ENCODE measurements at regions not wholly inside any gene's neighbourhood (a gene's known extent, or its start where the extent isn't known, plus 50 kb on each side); places are given as distances from the start of the nearest gene placed in this dataset.
A peak's percentile ranks its signal among the peaks of the same experiment; 100 is the strongest.

GRCh38 chr3:18681818-18682345 is 256.7 kb upstream of the SATB1 start:
- ChIA-PET CTCF (no interaction called here), POLR2A (interaction anchor here (1.2 to 1.5 kb wide), 2 partner anchors 31 to 34 kb away, joined by 3 read pairs; no protein-coding TSS in a partner anchor)
- H3K27ac ChIP-seq (ENCODE audit: low read depth, low read length), result no peak overlapping the region
- H3K9me3 ChIP-seq (ENCODE audit: control insufficient read depth in 2 of 3, low read length in 3 of 3), result no peaks in the 10 kb centered on the region
- no peaks in the 10 kb centered on the region for H3K27me3 Mint-ChIP-seq
- no peak for ATAC-seq
- peak overlapping the region in 3 of 9 donors; percentile 5 to 60 (median 10) for H3K27ac Mint-ChIP-seq
- no peak for DNase-seq
- peak overlapping the region in 1 of 10 donors; percentile 5 for H3K4me3 Mint-ChIP-seq
- H3K36me3 Mint-ChIP-seq, result peaks cover 0 to 42% (median 4%) of the 10 kb centered on the region in 5 donors
- intact Hi-C loops (cut with micrococcal nuclease), result loop anchor here in 1 of 2 donors (1.0 to 2.0 kb wide), 2 partner anchors 10 to 13 kb away; no protein-coding TSS in a partner anchor
- H3K36me3 ChIP-seq (ENCODE audit: control insufficient read depth in 2 of 3, insufficient read depth in 3 of 3, low read length in 3 of 3), result no peaks in the 10 kb centered on the region
- H3K27me3 ChIP-seq (ENCODE audit: control insufficient read depth in 2 of 2, insufficient read depth in 2 of 2, low read length in 2 of 2), result no peaks in the 10 kb centered on the region
- H3K9me3 Mint-ChIP-seq, result peaks cover 0 to 24% (median 0%) of the 10 kb centered on the region in 11 donors
- H3K4me1 Mint-ChIP-seq, result peaks cover 31 to 65% (median 59%) of the 10 kb centered on the region in 7 donors
- no peak overlapping the region for H3K4me3 ChIP-seq (ENCODE audit: low read length)
- peaks cover 33 to 34% of the 10 kb centered on the region in 2 donors for H3K4me1 ChIP-seq (ENCODE audit: control insufficient read depth in 2 of 2, insufficient read depth in 2 of 2, low read length in 2 of 2)

GRCh38 chr3:18680758-18681157 is 255.6 kb upstream of the SATB1 start:
- Histone ChIP-seq H3K4me1 (ENCODE audit: control insufficient read depth in 2 of 2, insufficient read depth in 2 of 2, low read length in 2 of 2) (peaks cover 34 to 37% of the 10 kb centered on the region in 2 donors), H3K9me3 (ENCODE audit: control insufficient read depth in 2 of 3, low read length in 3 of 3) (no peaks in the 10 kb centered on the region), H3K27me3 (ENCODE audit: control insufficient read depth in 2 of 2, insufficient read depth in 2 of 2, low read length in 2 of 2) (no peaks in the 10 kb centered on the region), H3K27ac (ENCODE audit: low read depth, low read length) (no peak overlapping the region), H3K4me3 (ENCODE audit: low read length) (no peak overlapping the region), H3K36me3 (ENCODE audit: control insufficient read depth in 2 of 3, insufficient read depth in 3 of 3, low read length in 3 of 3) (no peaks in the 10 kb centered on the region)
- Mint-ChIP-seq H3K9me3 (peaks cover 0 to 24% (median 0%) of the 10 kb centered on the region in 11 donors), H3K27ac (no peak overlapping the region), H3K36me3 (peaks cover 0 to 38% (median 4%) of the 10 kb centered on the region in 5 donors), H3K4me1 (peaks cover 32 to 71% (median 66%) of the 10 kb centered on the region in 7 donors), H3K4me3 (no peak overlapping the region), H3K27me3 (no peaks in the 10 kb centered on the region)
- intact Hi-C loops (cut with micrococcal nuclease), result loop anchor here in 1 of 2 donors (1.0 kb wide), 1 partner anchor 8 kb away; no protein-coding TSS in a partner anchor
- ChIA-PET POLR2A (no interaction called here), CTCF (no interaction called here)
- ATAC-seq (no peak), DNase-seq (no peak)

- peak overlapping the region; percentile 53 to 90 (median 80) for H3K27ac Mint-ChIP-seq
- no peaks in the 10 kb centered on the region for H3K9me3 ChIP-seq (ENCODE audit: control insufficient read depth in 2 of 3, low read length in 3 of 3)
- no peak overlapping the region for H3K4me3 ChIP-seq (ENCODE audit: low read length)
- DNase-seq (peak in 8 of 9 donors; percentile 26 to 65 (median 42)), ATAC-seq (peak; percentile 91)
- POLR2A ChIA-PET, result interaction anchor here (1.0 to 1.4 kb wide), 7 partner anchors 9 to 234 kb away, joined by 3 to 6 read pairs (median 3); no protein-coding TSS in a partner anchor
- H3K36me3 Mint-ChIP-seq, result peaks cover 0 to 32% (median 4%) of the 10 kb centered on the region in 5 donors
- intact Hi-C loops (cut with micrococcal nuclease), result loop anchor here (1.0 to 10.0 kb wide), 11 partner anchors 8 to 123 kb away; no protein-coding TSS in a partner anchor
- CTCF ChIA-PET, result interaction anchor here (0.6 to 1.8 kb wide), 5 partner anchors 19 to 119 kb away, joined by 3 to 6 read pairs (median 3); no protein-coding TSS in a partner anchor
- H3K4me1 ChIP-seq (ENCODE audit: control insufficient read depth in 2 of 2, insufficient read depth in 2 of 2, low read length in 2 of 2), result peaks cover 34 to 46% of the 10 kb centered on the region in 2 donors
- peak overlapping the region; percentile 35 for H3K27ac ChIP-seq (ENCODE audit: low read depth, low read length)
- H3K4me1 Mint-ChIP-seq, result peaks cover 37 to 83% (median 75%) of the 10 kb centered on the region in 7 donors
- H3K27me3 ChIP-seq (ENCODE audit: control insufficient read depth in 2 of 2, insufficient read depth in 2 of 2, low read length in 2 of 2), result no peaks in the 10 kb centered on the region
- no peaks in the 10 kb centered on the region for H3K36me3 ChIP-seq (ENCODE audit: control insufficient read depth in 2 of 3, insufficient read depth in 3 of 3, low read length in 3 of 3)
- no peaks in the 10 kb centered on the region for H3K27me3 Mint-ChIP-seq
- peak overlapping the region; percentile 30 to 79 (median 72) for H3K4me3 Mint-ChIP-seq
- H3K9me3 Mint-ChIP-seq, result peaks cover 0 to 24% (median 0%) of the 10 kb centered on the region in 11 donors
Measured at GRCh38 chr3:18679238-18679637, 254.1 kb upstream of the SATB1 start.

GRCh38 chr3:18675197-18675596 is 250.1 kb upstream of the SATB1 start:
- no peaks in the 10 kb centered on the region for H3K36me3 ChIP-seq (ENCODE audit: control insufficient read depth in 2 of 3, insufficient read depth in 3 of 3, low read length in 3 of 3)
- Mint-ChIP-seq H3K4me3 (peak overlapping the region in 7 of 10 donors; percentile 15 to 70 (median 44)), H3K4me1 (peaks cover 29 to 75% (median 71%) of the 10 kb centered on the region in 7 donors), H3K27ac (peak overlapping the region in 7 of 9 donors; percentile 1 to 82 (median 65)), H3K9me3 (peaks cover 0 to 20% (median 0%) of the 10 kb centered on the region in 11 donors), H3K36me3 (peaks cover 0 to 28% (median 0%) of the 10 kb centered on the region in 5 donors), H3K27me3 (no peaks in the 10 kb centered on the region)
- ChIA-PET CTCF (interaction anchor here (1.3 kb wide), 1 partner anchor 38 kb away, joined by 4 read pairs; no protein-coding TSS in a partner anchor), POLR2A (interaction anchor here (0.6 to 1.5 kb wide), 5 partner anchors 10 to 307 kb away, joined by 3 to 5 read pairs (median 3); no protein-coding TSS in a partner anchor)
- H3K9me3 ChIP-seq (ENCODE audit: control insufficient read depth in 2 of 3, low read length in 3 of 3), result no peaks in the 10 kb centered on the region
- ATAC-seq (no peak), DNase-seq (no peak)
- no peak overlapping the region for H3K4me3 ChIP-seq (ENCODE audit: low read length)
- H3K4me1 ChIP-seq (ENCODE audit: control insufficient read depth in 2 of 2, insufficient read depth in 2 of 2, low read length in 2 of 2), result peaks cover 25 to 40% of the 10 kb centered on the region in 2 donors
- intact Hi-C loops (cut with micrococcal nuclease), result loop anchor here in 1 of 2 donors (2.0 to 10.0 kb wide), 2 partner anchors 18 to 50 kb away; no protein-coding TSS in a partner anchor
- no peaks in the 10 kb centered on the region for H3K27me3 ChIP-seq (ENCODE audit: control insufficient read depth in 2 of 2, insufficient read depth in 2 of 2, low read length in 2 of 2)
- no peak overlapping the region for H3K27ac ChIP-seq (ENCODE audit: low read depth, low read length)

- H3K9me3 Mint-ChIP-seq, result peaks cover 0 to 19% (median 4%) of the 10 kb centered on the region in 11 donors
- H3K27ac ChIP-seq (ENCODE audit: low read depth, low read length), result no peak overlapping the region
- POLR2A ChIA-PET, result interaction anchor here (0.7 kb wide), 1 partner anchor 77 kb away, joined by 3 read pairs; no protein-coding TSS in a partner anchor
- intact Hi-C loops (cut with micrococcal nuclease), result loop anchor here in 1 of 2 donors (1.0 to 10.0 kb wide), 2 partner anchors 9 to 52 kb away; no protein-coding TSS in a partner anchor
- CTCF ChIA-PET, result no interaction called here
- peak overlapping the region in 8 of 10 donors; percentile 11 to 63 (median 52) for H3K4me3 Mint-ChIP-seq
- peaks cover 1 to 20% of the 10 kb centered on the region in 2 donors for H3K4me1 ChIP-seq (ENCODE audit: control insufficient read depth in 2 of 2, insufficient read depth in 2 of 2, low read length in 2 of 2)
- no peaks in the 10 kb centered on the region for H3K27me3 ChIP-seq (ENCODE audit: control insufficient read depth in 2 of 2, insufficient read depth in 2 of 2, low read length in 2 of 2)
- peaks cover 23 to 69% (median 54%) of the 10 kb centered on the region in 7 donors for H3K4me1 Mint-ChIP-seq
- H3K27ac Mint-ChIP-seq, result peak overlapping the region in 5 of 9 donors; percentile 3 to 85 (median 49)
- H3K36me3 ChIP-seq (ENCODE audit: control insufficient read depth in 2 of 3, insufficient read depth in 3 of 3, low read length in 3 of 3), result no peaks in the 10 kb centered on the region
- ATAC-seq, result no peak
- DNase-seq, result no peak
- no peaks in the 10 kb centered on the region for H3K27me3 Mint-ChIP-seq
- H3K4me3 ChIP-seq (ENCODE audit: low read length), result no peak overlapping the region
- no peaks in the 10 kb centered on the region for H3K9me3 ChIP-seq (ENCODE audit: control insufficient read depth in 2 of 3, low read length in 3 of 3)
- H3K36me3 Mint-ChIP-seq, result peaks cover 0 to 32% (median 3%) of the 10 kb centered on the region in 5 donors
Measured at GRCh38 chr3:18672561-18672960, 247.4 kb upstream of the SATB1 start.

GRCh38 chr3:18670759-18671158 is 245.6 kb upstream of the SATB1 start:
- no peaks in the 10 kb centered on the region for H3K36me3 ChIP-seq (ENCODE audit: control insufficient read depth in 2 of 3, insufficient read depth in 3 of 3, low read length in 3 of 3)
- H3K27ac Mint-ChIP-seq, result peak overlapping the region in 1 of 9 donors; percentile 44
- ChIA-PET CTCF (interaction anchor here (0.7 kb wide), 1 partner anchor 304 kb away, joined by 3 read pairs; no protein-coding TSS in a partner anchor), POLR2A (no interaction called here)
- no peak for ATAC-seq
- peaks cover 0 to 26% (median 3%) of the 10 kb centered on the region in 5 donors for H3K36me3 Mint-ChIP-seq
- H3K9me3 ChIP-seq (ENCODE audit: control insufficient read depth in 2 of 3, low read length in 3 of 3), result no peaks in the 10 kb centered on the region
- H3K27me3 Mint-ChIP-seq, result no peaks in the 10 kb centered on the region
- peak overlapping the region in 1 of 10 donors; percentile 17 for H3K4me3 Mint-ChIP-seq
- no peak overlapping the region for H3K4me3 ChIP-seq (ENCODE audit: low read length)
- peaks cover 0 to 8% of the 10 kb centered on the region in 2 donors for H3K4me1 ChIP-seq (ENCODE audit: control insufficient read depth in 2 of 2, insufficient read depth in 2 of 2, low read length in 2 of 2)
- peaks cover 16 to 57% (median 39%) of the 10 kb centered on the region in 7 donors for H3K4me1 Mint-ChIP-seq
- H3K27ac ChIP-seq (ENCODE audit: low read depth, low read length), result no peak overlapping the region
- H3K27me3 ChIP-seq (ENCODE audit: control insufficient read depth in 2 of 2, insufficient read depth in 2 of 2, low read length in 2 of 2), result no peaks in the 10 kb centered on the region
- DNase-seq, result no peak
- intact Hi-C loops (cut with micrococcal nuclease), result loop anchor here (1.0 to 10.0 kb wide), 2 partner anchors 9 to 54 kb away; no protein-coding TSS in a partner anchor
- peaks cover 0 to 12% (median 4%) of the 10 kb centered on the region in 11 donors for H3K9me3 Mint-ChIP-seq
